Vagina (tissue), 2 donors: ENCODE measurements at regions not wholly inside any gene's neighbourhood (a gene's known extent, or its start where the extent isn't known, plus 50 kb on each side); places are given as distances from the start of the nearest gene placed in this dataset.

Experiments
- POLR2A ChIP-seq, 2 donors: fragments of 450-650 bp; IDR thresholded peaks; one replicate each; pipeline ENCODE4 v1.6.1; 2017; ENCODE audit warnings: antibody characterized with exemption in 2 of 2, mild to moderate bottlenecking in 2 of 2, moderate library complexity in 2 of 2
- TF ChIP-seq, protein P1 (sequence below), 3 experiments: fragments of 450-650 bp in 2 of 3; fragments of 200-600 bp in 1 of 3; sonication (generic) in 1 of 3; IDR thresholded peaks; one replicate each; pipeline ENCODE4 v1.5.1; 2017 to 2019; ENCODE audit warnings: antibody characterized with exemption in 3 of 3, mild to moderate bottlenecking in 2 of 3, moderate library complexity in 2 of 3

DNA sequence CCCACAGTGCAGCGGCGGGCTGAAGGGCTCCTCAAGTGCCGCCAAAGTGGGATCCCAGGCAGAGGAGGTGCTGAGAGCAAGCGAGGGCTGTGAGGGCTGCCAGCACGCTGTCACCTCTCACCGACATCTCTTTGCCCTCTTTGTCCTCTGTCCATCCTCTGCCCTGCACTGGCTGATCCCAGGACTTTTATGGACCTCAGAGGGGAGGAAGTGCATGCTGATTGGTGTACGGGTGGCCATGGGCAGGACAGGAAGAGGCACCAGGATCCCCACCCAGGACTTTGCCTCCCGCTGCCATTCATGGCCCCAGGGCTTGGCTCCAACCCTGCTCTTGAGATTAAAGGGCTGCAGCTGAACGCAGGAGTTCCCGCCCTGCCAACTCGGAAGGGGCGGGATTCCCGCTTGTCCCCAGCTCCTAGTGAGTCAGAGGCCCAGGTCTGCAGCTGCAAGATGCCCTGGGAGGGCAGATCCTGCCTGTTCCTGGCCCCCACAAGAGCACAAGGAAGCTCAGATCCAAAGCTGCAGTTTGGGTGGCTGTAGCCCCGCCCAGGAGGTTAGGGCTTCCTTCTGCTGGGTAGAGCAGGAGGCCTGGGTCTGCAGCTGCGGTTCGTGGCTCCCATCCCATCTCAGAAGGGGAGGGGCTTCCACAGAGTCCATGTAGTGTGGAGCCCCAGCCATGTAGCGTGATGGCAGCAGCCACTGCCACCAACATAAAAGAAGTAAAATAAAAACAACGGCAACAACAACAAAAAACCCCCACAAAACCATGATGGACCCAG lies 1716.7 kb downstream of the SLITRK1 start:
- TF ChIP-seq, protein P1, sequence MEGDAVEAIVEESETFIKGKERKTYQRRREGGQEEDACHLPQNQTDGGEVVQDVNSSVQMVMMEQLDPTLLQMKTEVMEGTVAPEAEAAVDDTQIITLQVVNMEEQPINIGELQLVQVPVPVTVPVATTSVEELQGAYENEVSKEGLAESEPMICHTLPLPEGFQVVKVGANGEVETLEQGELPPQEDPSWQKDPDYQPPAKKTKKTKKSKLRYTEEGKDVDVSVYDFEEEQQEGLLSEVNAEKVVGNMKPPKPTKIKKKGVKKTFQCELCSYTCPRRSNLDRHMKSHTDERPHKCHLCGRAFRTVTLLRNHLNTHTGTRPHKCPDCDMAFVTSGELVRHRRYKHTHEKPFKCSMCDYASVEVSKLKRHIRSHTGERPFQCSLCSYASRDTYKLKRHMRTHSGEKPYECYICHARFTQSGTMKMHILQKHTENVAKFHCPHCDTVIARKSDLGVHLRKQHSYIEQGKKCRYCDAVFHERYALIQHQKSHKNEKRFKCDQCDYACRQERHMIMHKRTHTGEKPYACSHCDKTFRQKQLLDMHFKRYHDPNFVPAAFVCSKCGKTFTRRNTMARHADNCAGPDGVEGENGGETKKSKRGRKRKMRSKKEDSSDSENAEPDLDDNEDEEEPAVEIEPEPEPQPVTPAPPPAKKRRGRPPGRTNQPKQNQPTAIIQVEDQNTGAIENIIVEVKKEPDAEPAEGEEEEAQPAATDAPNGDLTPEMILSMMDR (IDR thresholded peaks at IDR 0.05): no peak
- TF ChIP-seq POLR2A (IDR thresholded peaks at IDR 0.05): no peak
